ENCODE measurements at regions not wholly inside any gene's neighbourhood (a gene's known extent, or its start where the extent isn't known, plus 50 kb on each side); places are given as distances from the start of the nearest gene placed in this dataset.
"Not testable (repeated sequence)": the region's sequence is repeated elsewhere in the genome, so short reads cannot be mapped to it uniquely, and the experiment has no call there.

DNA sequence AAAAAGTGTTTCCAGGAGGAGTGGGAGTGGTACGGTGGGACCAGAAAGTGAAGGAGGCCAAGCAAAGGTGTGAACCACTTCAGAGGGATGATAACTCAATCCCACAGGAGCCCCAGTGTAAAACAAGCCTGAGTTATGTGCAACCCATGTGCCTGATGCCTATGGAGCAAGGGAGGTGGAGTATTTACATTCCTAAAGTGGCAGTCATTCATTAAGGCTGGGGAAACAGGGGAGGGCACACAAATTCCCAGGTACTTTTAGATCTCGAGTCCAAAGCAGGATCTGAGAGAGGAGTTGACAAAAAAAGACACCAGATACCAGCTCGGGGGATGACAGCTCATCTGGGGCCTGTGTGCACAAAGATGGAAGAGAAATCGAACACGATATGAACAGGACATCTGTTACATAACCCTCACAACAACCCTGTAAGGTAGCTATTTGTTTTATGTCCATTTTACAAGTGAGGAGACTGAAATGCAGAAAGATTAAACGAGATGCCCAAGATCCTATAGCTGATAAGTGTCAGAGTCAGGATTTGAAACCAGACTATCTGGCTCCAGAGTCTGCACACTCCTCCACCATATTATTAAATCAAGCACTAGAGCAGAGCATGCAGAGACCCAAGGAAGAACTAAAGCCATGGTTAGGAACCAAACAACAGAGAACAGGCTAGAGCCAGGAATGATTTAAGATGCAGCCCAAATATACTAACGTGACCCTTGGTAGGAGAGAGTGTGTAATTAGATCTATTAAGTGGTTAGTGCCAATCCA, 91.9 kb upstream of the MAPK10 start:
- no peaks in the 10 kb centered on the region for H3K9me3 ChIP-seq (ENCODE audit: insufficient read depth, low read length)
- no peaks in the 10 kb centered on the region for H3K36me3 ChIP-seq (ENCODE audit: insufficient read depth, insufficient read length, low read length)
- H3K27me3 ChIP-seq (ENCODE audit: insufficient read depth, insufficient read length), result no peaks in the 10 kb centered on the region
- H3K4me1 ChIP-seq (ENCODE audit: insufficient read depth, insufficient read length), result peaks cover 4% of the 10 kb centered on the region
- TF ChIP-seq YY1 (IDR thresholded peaks at IDR 0.05; ENCODE audit: insufficient read depth, insufficient read length) (no peak), SUZ12 (IDR thresholded peaks at IDR 0.05; ENCODE audit: extremely low read depth, insufficient read depth, insufficient read length) (no peak), ZNF274 (IDR thresholded peaks at IDR 0.05; ENCODE audit: low read depth, low read length) (no peak)
- no peak overlapping the region for H3K4me3 ChIP-seq (ENCODE audit: insufficient read length, low read depth)
- H3K9ac ChIP-seq (ENCODE audit: insufficient read length, low read depth), result no peak overlapping the region
- no peak for DNase-seq (ENCODE audit: low read depth, low spot score)

DNA sequence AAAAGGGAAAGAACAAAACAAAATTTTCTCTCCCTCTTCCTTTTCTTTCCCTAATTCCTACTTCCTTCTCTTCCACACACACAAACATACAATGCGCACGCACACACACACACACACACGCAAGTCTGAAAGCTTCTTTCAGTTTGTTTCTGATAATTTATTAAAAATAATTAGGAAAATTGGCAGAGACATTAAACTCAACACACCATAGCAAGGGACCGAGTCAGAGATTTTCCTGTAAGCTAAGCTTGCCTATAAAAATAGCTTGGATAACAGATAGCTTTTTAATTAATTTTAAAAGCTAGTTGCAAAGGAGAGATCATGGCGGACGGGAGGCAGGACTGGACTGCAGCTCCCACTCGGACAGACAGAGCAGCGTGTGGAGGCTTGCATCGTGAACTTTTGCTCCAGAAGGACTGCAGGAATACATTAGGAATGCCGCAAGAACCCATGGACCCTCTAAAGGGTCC, 92.6 kb upstream of the MAPK10 start:
- DNase-seq (ENCODE audit: low read depth, low spot score), result no peak
- Histone ChIP-seq H3K36me3 (ENCODE audit: insufficient read depth, insufficient read length, low read length) (no peaks in the 10 kb centered on the region), H3K9me3 (ENCODE audit: insufficient read depth, low read length) (no peaks in the 10 kb centered on the region), H3K9ac (ENCODE audit: insufficient read length, low read depth) (no peak overlapping the region), H3K4me3 (ENCODE audit: insufficient read length, low read depth) (no peak overlapping the region), H3K4me1 (ENCODE audit: insufficient read depth, insufficient read length) (peaks cover 4% of the 10 kb centered on the region), H3K27me3 (ENCODE audit: insufficient read depth, insufficient read length) (no peaks in the 10 kb centered on the region)
- TF ChIP-seq YY1 (IDR thresholded peaks at IDR 0.05; ENCODE audit: insufficient read depth, insufficient read length) (no peak), ZNF274 (IDR thresholded peaks at IDR 0.05; ENCODE audit: low read depth, low read length) (no peak), SUZ12 (IDR thresholded peaks at IDR 0.05; ENCODE audit: extremely low read depth, insufficient read depth, insufficient read length) (no peak)

DNA sequence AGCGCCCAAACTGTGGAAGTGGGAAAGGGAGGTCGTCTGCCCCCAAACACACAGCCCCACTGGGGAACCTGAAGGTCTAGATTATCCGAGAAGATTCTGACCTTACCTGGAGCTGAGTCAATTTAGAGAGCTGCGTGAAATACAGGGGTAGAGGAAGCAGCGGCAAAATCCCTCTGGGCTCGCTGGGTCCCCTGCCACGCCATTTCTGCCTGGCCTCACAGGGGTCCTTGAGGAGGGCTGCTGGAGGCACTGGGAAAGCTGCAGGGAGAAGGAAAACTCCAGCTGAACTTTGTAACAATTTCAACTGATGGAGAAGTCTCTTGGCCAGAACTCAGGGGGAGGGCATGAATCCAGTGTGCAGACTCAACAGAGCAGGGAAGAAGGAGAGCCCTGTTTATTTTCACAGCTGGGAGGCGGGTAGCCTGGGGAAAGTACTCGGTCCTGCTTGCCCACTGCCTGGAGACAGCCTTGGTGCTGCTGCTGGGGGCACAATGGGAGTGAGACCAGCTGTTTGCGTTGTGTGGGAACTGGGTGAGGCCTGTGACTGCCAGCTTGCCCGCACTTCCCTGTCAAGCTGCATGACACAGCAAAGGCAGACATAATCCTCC, 93.2 kb upstream of the MAPK10 start:
- no peak for TF ChIP-seq YY1 (IDR thresholded peaks at IDR 0.05; ENCODE audit: insufficient read depth, insufficient read length)
- no peaks in the 10 kb centered on the region for H3K36me3 ChIP-seq (ENCODE audit: insufficient read depth, insufficient read length, low read length)
- H3K4me1 ChIP-seq (ENCODE audit: insufficient read depth, insufficient read length), result peaks cover 4% of the 10 kb centered on the region
- H3K4me3 ChIP-seq (ENCODE audit: insufficient read length, low read depth), result no peak overlapping the region
- no peak overlapping the region for H3K9ac ChIP-seq (ENCODE audit: insufficient read length, low read depth)
- no peak for DNase-seq (ENCODE audit: low read depth, low spot score)
- no peaks in the 10 kb centered on the region for H3K27me3 ChIP-seq (ENCODE audit: insufficient read depth, insufficient read length)
- no peaks in the 10 kb centered on the region for H3K9me3 ChIP-seq (ENCODE audit: insufficient read depth, low read length)

DNA sequence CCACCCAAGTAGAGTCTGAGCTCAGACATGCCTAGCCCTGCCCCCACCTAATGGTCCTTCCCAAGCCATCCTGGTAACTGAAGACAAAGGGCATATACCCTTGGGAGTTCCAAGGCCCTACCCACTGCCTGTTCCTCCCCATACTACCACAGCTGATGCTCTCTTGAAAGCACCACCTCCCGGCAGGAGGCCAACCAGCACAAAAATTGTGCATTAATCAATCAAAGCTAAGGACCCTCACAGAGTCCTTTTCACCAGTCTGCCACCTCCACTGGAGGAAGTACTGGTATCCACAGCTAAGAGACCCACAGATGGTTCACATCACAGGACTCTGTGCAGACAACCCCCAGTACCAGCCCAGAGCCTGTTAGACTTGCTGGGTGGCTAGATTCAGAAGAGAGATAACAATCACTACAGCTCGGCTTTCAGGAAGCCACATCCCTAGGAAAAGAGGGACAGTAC, 93.8 kb upstream of the MAPK10 start:
- not testable (repeated sequence) for H3K9me3 ChIP-seq (ENCODE audit: insufficient read depth, low read length); H3K4me1 ChIP-seq (ENCODE audit: insufficient read depth, insufficient read length); H3K9ac ChIP-seq (ENCODE audit: insufficient read length, low read depth); H3K4me3 ChIP-seq (ENCODE audit: insufficient read length, low read depth); H3K36me3 ChIP-seq (ENCODE audit: insufficient read depth, insufficient read length, low read length); DNase-seq (ENCODE audit: low read depth, low spot score); H3K27me3 ChIP-seq (ENCODE audit: insufficient read depth, insufficient read length)

DNA sequence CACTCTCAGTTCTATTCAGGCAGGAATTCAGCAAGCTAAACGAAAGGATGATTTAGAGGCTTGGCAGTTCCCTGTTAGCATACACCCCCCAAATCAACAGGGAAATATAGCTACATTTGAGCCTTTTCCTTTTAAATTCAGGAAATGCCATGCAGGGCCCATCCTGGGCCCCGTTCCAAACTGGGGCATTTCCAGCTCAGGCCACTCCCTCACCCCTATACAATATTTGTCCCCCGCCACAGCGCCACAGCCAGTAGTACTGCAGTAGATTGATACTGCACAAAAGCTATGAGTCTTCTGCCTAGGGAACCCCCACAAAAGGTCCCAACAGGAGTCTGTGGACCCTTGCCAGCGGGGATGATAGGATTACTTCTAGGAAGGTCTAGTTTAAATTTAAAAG, 102.0 kb upstream of the MAPK10 start:
- Histone ChIP-seq H3K9ac (ENCODE audit: insufficient read length, low read depth) (no peak overlapping the region), H3K36me3 (ENCODE audit: insufficient read depth, insufficient read length, low read length) (no peaks in the 10 kb centered on the region), H3K4me3 (ENCODE audit: insufficient read length, low read depth) (no peak overlapping the region), H3K27me3 (ENCODE audit: insufficient read depth, insufficient read length) (no peaks in the 10 kb centered on the region), H3K9me3 (ENCODE audit: insufficient read depth, low read length) (peaks cover 13% of the 10 kb centered on the region; the same call in 1 of the 2 replicates), H3K4me1 (ENCODE audit: insufficient read depth, insufficient read length) (no peaks in the 10 kb centered on the region)
- TF ChIP-seq ZNF274 (IDR thresholded peaks at IDR 0.05; ENCODE audit: low read depth, low read length), result no peak
- no peak for TF ChIP-seq SUZ12 (IDR thresholded peaks at IDR 0.05; ENCODE audit: extremely low read depth, insufficient read depth, insufficient read length)
- TF ChIP-seq YY1 (IDR thresholded peaks at IDR 0.05; ENCODE audit: insufficient read depth, insufficient read length), result no peak
- no peak for DNase-seq (ENCODE audit: low read depth, low spot score)

DNA sequence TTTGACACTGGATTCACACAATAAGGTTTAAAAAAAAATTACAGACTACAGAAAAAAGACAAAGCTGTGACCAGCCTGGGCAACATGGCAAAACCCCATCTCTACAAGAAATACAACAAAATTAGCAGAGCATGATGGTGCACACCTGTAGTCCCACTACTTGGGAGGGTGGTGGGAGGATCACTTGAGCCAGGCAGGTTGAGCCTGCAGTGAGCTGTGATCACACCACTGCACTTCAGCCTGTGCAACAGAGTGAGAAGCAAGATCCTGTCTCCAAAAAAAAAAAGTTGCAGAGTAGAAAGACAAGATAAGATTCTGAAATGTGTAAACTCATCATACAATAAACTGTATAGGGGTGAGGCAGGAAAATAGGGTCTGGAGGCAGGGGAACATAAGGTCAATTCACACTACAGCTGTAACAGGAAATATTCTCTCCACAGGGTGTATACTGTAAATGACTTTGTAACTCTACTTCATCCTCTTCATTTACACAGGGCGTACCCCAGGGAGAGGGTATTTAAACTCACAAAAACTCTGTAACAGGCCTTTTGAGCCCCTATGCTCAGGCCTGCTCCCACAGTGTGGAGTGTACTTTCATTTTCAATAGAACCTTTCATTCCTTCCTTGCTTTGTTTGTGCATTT, 112.6 kb upstream of the MAPK10 start:
- TF ChIP-seq YY1 (IDR thresholded peaks at IDR 0.05; ENCODE audit: insufficient read depth, insufficient read length) (no peak), SUZ12 (IDR thresholded peaks at IDR 0.05; ENCODE audit: extremely low read depth, insufficient read depth, insufficient read length) (no peak), ZNF274 (IDR thresholded peaks at IDR 0.05; ENCODE audit: low read depth, low read length) (no peak)
- H3K36me3 ChIP-seq (ENCODE audit: insufficient read depth, insufficient read length, low read length), result no peaks in the 10 kb centered on the region
- H3K9ac ChIP-seq (ENCODE audit: insufficient read length, low read depth), result no peak overlapping the region
- DNase-seq (ENCODE audit: low read depth, low spot score), result no peak
- no peaks in the 10 kb centered on the region for H3K27me3 ChIP-seq (ENCODE audit: insufficient read depth, insufficient read length)
- H3K4me1 ChIP-seq (ENCODE audit: insufficient read depth, insufficient read length), result no peaks in the 10 kb centered on the region
- no peaks in the 10 kb centered on the region for H3K9me3 ChIP-seq (ENCODE audit: insufficient read depth, low read length)
- no peak overlapping the region for H3K4me3 ChIP-seq (ENCODE audit: insufficient read length, low read depth)

DNA sequence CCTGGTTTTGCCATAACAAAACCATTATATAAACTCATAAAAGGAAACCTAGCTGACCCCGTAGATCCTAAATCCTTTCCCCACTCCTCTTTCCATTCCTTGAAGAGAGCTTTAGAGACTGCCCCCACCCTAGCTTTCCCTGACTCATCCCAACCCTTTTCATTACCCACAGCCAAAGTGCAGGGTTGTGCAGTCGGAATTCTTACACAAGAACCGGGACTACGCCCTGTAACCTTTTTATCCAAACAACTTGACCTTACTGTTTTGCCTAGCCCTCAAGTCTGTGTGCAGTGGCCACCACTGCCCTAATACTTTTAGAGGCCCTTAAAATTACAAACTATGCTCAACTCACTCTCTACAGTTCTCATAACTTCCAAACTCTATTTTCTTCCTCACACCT, 116.0 kb upstream of the PTPN13 start:
- H3K27me3 ChIP-seq (ENCODE audit: insufficient read depth, insufficient read length); H3K4me1 ChIP-seq (ENCODE audit: insufficient read depth, insufficient read length); H3K4me3 ChIP-seq (ENCODE audit: insufficient read length, low read depth); H3K9me3 ChIP-seq (ENCODE audit: insufficient read depth, low read length); H3K36me3 ChIP-seq (ENCODE audit: insufficient read depth, insufficient read length, low read length); DNase-seq (ENCODE audit: low read depth, low spot score); H3K9ac ChIP-seq (ENCODE audit: insufficient read length, low read depth): not testable (repeated sequence)

Measured in NT2/D1 (cell line).